ENCODE measurements at regions not wholly inside any gene's neighbourhood (a gene's known extent, or its start where the extent isn't known, plus 50 kb on each side); places are given as distances from the start of the nearest gene placed in this dataset.

DNA sequence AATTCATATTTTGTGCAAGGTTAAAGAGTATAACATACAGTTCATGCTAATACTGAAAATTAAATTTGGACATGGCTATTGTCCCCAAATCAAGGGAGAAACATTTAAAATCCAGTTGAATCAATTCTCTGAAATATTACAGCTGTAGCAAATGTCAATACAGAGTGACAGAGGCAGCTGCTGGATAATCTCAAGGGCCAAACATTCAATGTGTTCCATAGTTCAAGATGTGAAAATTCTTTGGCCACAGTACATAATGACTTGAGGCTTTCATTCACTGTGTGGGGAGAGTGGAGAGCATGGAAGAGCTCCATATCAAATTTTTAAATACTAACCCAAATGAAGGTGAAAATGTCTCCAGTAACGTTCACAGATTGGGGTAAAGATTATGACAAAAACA is 1192.8 kb upstream of the CADM2 start:
- no peaks in the 10 kb centered on the region for H3K27me3 Mint-ChIP-seq (ENCODE audit: unreplicated experiment)
- no peak for TF ChIP-seq CTCF (IDR thresholded peaks at IDR 0.05; ENCODE audit: partially characterized antibody, unreplicated experiment)
- DNase-seq = no peak
- no peak overlapping the region for H3K27ac Mint-ChIP-seq (ENCODE audit: unreplicated experiment)
- H3K4me3 Mint-ChIP-seq (ENCODE audit: unreplicated experiment) = no peak overlapping the region
- no peaks in the 10 kb centered on the region for H3K4me1 Mint-ChIP-seq (ENCODE audit: low read depth, unreplicated experiment)
- H3K9me3 Mint-ChIP-seq (ENCODE audit: unreplicated experiment) = no peaks in the 10 kb centered on the region
- no peaks in the 10 kb centered on the region for H3K36me3 Mint-ChIP-seq (ENCODE audit: unreplicated experiment)

GRCh38 chr3:83769791-83770663 is 1188.8 kb upstream of the CADM2 start:
- Mint-ChIP-seq H3K9me3 (ENCODE audit: unreplicated experiment) (no peaks in the 10 kb centered on the region), H3K27ac (ENCODE audit: unreplicated experiment) (no peak overlapping the region), H3K4me1 (ENCODE audit: low read depth, unreplicated experiment) (no peaks in the 10 kb centered on the region), H3K4me3 (ENCODE audit: unreplicated experiment) (no peak overlapping the region), H3K36me3 (ENCODE audit: unreplicated experiment) (no peaks in the 10 kb centered on the region), H3K27me3 (ENCODE audit: unreplicated experiment) (no peaks in the 10 kb centered on the region)
- no peak for TF ChIP-seq CTCF (IDR thresholded peaks at IDR 0.05; ENCODE audit: partially characterized antibody, unreplicated experiment)
- DNase-seq = no peak

DNA sequence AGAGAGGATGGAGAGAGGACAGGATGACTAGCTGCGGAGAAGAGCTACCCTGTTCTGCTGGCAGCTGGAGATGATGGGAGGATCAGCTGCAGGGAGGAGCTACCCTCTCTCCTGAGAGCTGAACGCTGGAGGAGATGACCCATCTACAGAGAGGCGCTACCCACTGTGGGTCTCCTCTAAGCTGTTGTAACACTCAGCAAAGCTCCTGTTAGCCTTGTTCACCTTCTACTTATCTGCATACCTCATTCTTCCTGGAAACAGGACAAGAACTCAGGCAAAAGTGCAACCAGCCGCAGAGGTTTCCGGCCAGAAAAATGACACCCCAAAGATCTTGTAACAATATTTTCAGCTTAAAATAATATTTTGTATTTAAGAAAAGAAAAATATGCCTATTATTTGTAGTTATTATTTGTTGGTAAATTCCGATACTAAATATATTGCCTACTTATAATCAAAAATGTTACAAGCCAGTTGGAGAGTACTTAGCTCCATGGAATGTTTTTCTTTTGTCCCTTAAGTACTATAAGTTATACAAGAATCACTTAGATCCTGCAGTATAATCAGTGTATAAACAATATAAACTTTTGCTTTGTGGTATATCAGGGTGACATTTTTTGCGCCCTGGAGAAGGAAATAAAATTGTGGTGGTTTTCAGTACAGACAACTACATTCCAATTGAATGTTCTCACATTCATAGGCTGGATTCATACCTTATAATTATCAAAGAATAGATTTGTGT is 1188.0 kb upstream of the CADM2 start:
- Mint-ChIP-seq H3K27ac (ENCODE audit: unreplicated experiment) (no peak overlapping the region), H3K36me3 (ENCODE audit: unreplicated experiment) (no peaks in the 10 kb centered on the region), H3K4me3 (ENCODE audit: unreplicated experiment) (no peak overlapping the region), H3K4me1 (ENCODE audit: low read depth, unreplicated experiment) (no peaks in the 10 kb centered on the region), H3K9me3 (ENCODE audit: unreplicated experiment) (no peaks in the 10 kb centered on the region), H3K27me3 (ENCODE audit: unreplicated experiment) (no peaks in the 10 kb centered on the region)
- DNase-seq = no peak
- TF ChIP-seq CTCF (IDR thresholded peaks at IDR 0.05; ENCODE audit: partially characterized antibody, unreplicated experiment) = no peak

GRCh38 chr3:83802801-83803200 is 1156.0 kb upstream of the CADM2 start:
- H3K27me3 Mint-ChIP-seq (ENCODE audit: unreplicated experiment) = no peaks in the 10 kb centered on the region
- H3K9me3 Mint-ChIP-seq (ENCODE audit: unreplicated experiment) = no peaks in the 10 kb centered on the region
- no peak overlapping the region for H3K27ac Mint-ChIP-seq (ENCODE audit: unreplicated experiment)
- TF ChIP-seq CTCF (IDR thresholded peaks at IDR 0.05; ENCODE audit: partially characterized antibody, unreplicated experiment) = no peak
- H3K36me3 Mint-ChIP-seq (ENCODE audit: unreplicated experiment) = no peaks in the 10 kb centered on the region
- H3K4me3 Mint-ChIP-seq (ENCODE audit: unreplicated experiment) = no peak overlapping the region
- no peak for DNase-seq
- H3K4me1 Mint-ChIP-seq (ENCODE audit: low read depth, unreplicated experiment) = no peaks in the 10 kb centered on the region

GRCh38 chr3:83807511-83807910 is 1151.3 kb upstream of the CADM2 start:
- Mint-ChIP-seq H3K27me3 (ENCODE audit: unreplicated experiment) (no peaks in the 10 kb centered on the region), H3K4me1 (ENCODE audit: low read depth, unreplicated experiment) (no peaks in the 10 kb centered on the region), H3K9me3 (ENCODE audit: unreplicated experiment) (no peaks in the 10 kb centered on the region), H3K4me3 (ENCODE audit: unreplicated experiment) (no peak overlapping the region), H3K27ac (ENCODE audit: unreplicated experiment) (no peak overlapping the region), H3K36me3 (ENCODE audit: unreplicated experiment) (no peaks in the 10 kb centered on the region)
- TF ChIP-seq CTCF (IDR thresholded peaks at IDR 0.05; ENCODE audit: partially characterized antibody, unreplicated experiment) = no peak
- no peak for DNase-seq
